Left ventricle myocardium inferior (tissue), 1 donor: ENCODE measurements at regions not wholly inside any gene's neighbourhood (a gene's known extent, or its start where the extent isn't known, plus 50 kb on each side); places are given as distances from the start of the nearest gene placed in this dataset.

Experiments used
- DNase-seq: peaks from one replicate; pipeline ENCODE4 v3.0.0-alpha.2; 2020
- H3K27ac ChIP-seq: fragments of 200-600 bp; replicated peaks from 2 replicates; pipeline ENCODE4 v1.8.0; 2021
- H3K27me3 ChIP-seq: fragments of 200-600 bp; 2 replicates; pipeline ENCODE4 v1.8.0; 2021; ENCODE audit warnings: low read depth
- H3K36me3 ChIP-seq: fragments of 200-600 bp; 2 replicates; pipeline ENCODE4 v1.8.0; 2021
- H3K4me1 ChIP-seq: fragments of 200-600 bp; 2 replicates; pipeline ENCODE4 v1.8.0; 2021
- H3K4me3 ChIP-seq: fragments of 200-600 bp; 2 replicates; pipeline ENCODE4 v1.8.0; 2021; ENCODE audit warnings: mild to moderate bottlenecking, moderate library complexity
- H3K9me3 ChIP-seq: fragments of 200-600 bp; replicated peaks from 2 replicates; pipeline ENCODE4 v1.8.0; 2021
- CTCF ChIP-seq: fragments of 200-600 bp; IDR thresholded peaks from 2 replicates; pipeline ENCODE4 v1.8.0; 2021; ENCODE audit warnings: antibody characterized with exemption, mild to moderate bottlenecking, borderline replicate concordance
- intact Hi-C: fragments of 100-400 bp; cut with micrococcal nuclease; formaldehyde crosslinking; loops from one replicate; pipeline ENCODE4 v1.11.0; 2022
- donor health status: DM: no; HTN: yes; CAD: no; lungs with severe emphysema.

GRCh38 chr17:33990943-33991706 lies 264.0 kb upstream of the CCL2 start:
- TF ChIP-seq CTCF = no peak
- Histone ChIP-seq H3K36me3 (no peaks in the 10 kb centered on the region), H3K27me3 (peaks cover 4% of the 10 kb centered on the region), H3K27ac (no peak overlapping the region), H3K4me1 (no peaks in the 10 kb centered on the region), H3K4me3 (no peak overlapping the region), H3K9me3 (peaks cover 2% of the 10 kb centered on the region)
- DNase-seq = no peak
- intact Hi-C loops = no loop called here

- Histone ChIP-seq H3K27ac (no peak overlapping the region), H3K36me3 (no peaks in the 10 kb centered on the region), H3K4me3 (no peak overlapping the region), H3K27me3 (peaks cover 4% of the 10 kb centered on the region), H3K9me3 (peaks cover 10% of the 10 kb centered on the region), H3K4me1 (no peaks in the 10 kb centered on the region)
- TF ChIP-seq CTCF = no peak
- DNase-seq = no peak
- intact Hi-C loops = no loop called here
These were observed 263.0 kb upstream of the CCL2 start for GRCh38 chr17:33992113-33992512.

GRCh38 chr17:34000639-34001038 lies 254.4 kb upstream of the CCL2 start:
- peaks cover 39% of the 10 kb centered on the region for H3K9me3 ChIP-seq
- no peak overlapping the region for H3K4me3 ChIP-seq
- H3K4me1 ChIP-seq = no peaks in the 10 kb centered on the region
- no peaks in the 10 kb centered on the region for H3K36me3 ChIP-seq
- intact Hi-C loops = no loop called here
- DNase-seq = no peak
- H3K27ac ChIP-seq = no peak overlapping the region
- no peak for TF ChIP-seq CTCF
- H3K27me3 ChIP-seq = peaks cover 12% of the 10 kb centered on the region

- no peak for DNase-seq
- no peaks in the 10 kb centered on the region for H3K4me1 ChIP-seq
- H3K27me3 ChIP-seq = peaks cover 19% of the 10 kb centered on the region
- no peak overlapping the region for H3K27ac ChIP-seq
- TF ChIP-seq CTCF = no peak
- H3K9me3 ChIP-seq = peaks cover 36% of the 10 kb centered on the region
- intact Hi-C loops = no loop called here
- H3K4me3 ChIP-seq = no peak overlapping the region
- no peaks in the 10 kb centered on the region for H3K36me3 ChIP-seq
These were observed 253.8 kb upstream of the CCL2 start for GRCh38 chr17:34001246-34001645.

GRCh38 chr17:34006126-34006525 lies 249.0 kb upstream of the CCL2 start:
- Histone ChIP-seq H3K27me3 (peaks cover 30% of the 10 kb centered on the region), H3K4me3 (no peak overlapping the region), H3K36me3 (no peaks in the 10 kb centered on the region), H3K4me1 (no peaks in the 10 kb centered on the region), H3K9me3 (peaks cover 6% of the 10 kb centered on the region), H3K27ac (no peak overlapping the region)
- no peak for TF ChIP-seq CTCF
- intact Hi-C loops = no loop called here
- no peak for DNase-seq
